RWPE1 (cell line): ENCODE measurements at regions not wholly inside any gene's neighbourhood (a gene's known extent, or its start where the extent isn't known, plus 50 kb on each side); places are given as distances from the start of the nearest gene placed in this dataset.

ENCODE experiments used
- CTCF ChIA-PET: fragments of 350-600 bp; sonication (Branson Sonifier 250); formaldehyde crosslinking; extraction: SDS; loops from one replicate; lab custom pipeline; 2021; lab: Yijun Ruan, JAX
- POLR2A ChIA-PET: fragments of 400-600 bp; formaldehyde crosslinking; extraction: SDS; loops from one replicate; lab custom pipeline; 2020; ENCODE audit warnings: antibody characterized with exemption; ENCODE audit not compliant: low non-redundant PET; lab: Yijun Ruan, JAX
- DNase-seq: peaks from one replicate; pipeline ENCODE4 v3.0.0; 2012; ENCODE audit warnings: low spot score
- H3K27ac ChIP-seq: fragments of 450-650 bp; 2 replicates; pipeline ENCODE4 v1.5.1; 2017
- CTCF ChIP-seq: fragments of 450-650 bp; conservative IDR thresholded peaks from 2 replicates; pipeline ENCODE4 v1.5.1; 2017; ENCODE audit warnings: low read depth, mild to moderate bottlenecking

GRCh38 chr22:49243335-49243734, 584.3 kb downstream of the BRD1 start:
- H3K27ac ChIP-seq, result no peak overlapping the region
- POLR2A ChIA-PET, result no interaction called here
- no peak for DNase-seq
- no peak for TF ChIP-seq CTCF
- CTCF ChIA-PET, result no interaction called here

GRCh38 chr22:49242480-49242879, 585.2 kb downstream of the BRD1 start:
- TF ChIP-seq CTCF, result no peak
- ChIA-PET POLR2A (no interaction called here), CTCF (no interaction called here)
- H3K27ac ChIP-seq, result no peak overlapping the region
- no peak for DNase-seq

- no peak overlapping the region for H3K27ac ChIP-seq
- CTCF ChIA-PET, result no interaction called here
- no peak for TF ChIP-seq CTCF
- POLR2A ChIA-PET, result no interaction called here
- DNase-seq, result no peak
Measured at GRCh38 chr22:49241174-49241851, 586.4 kb downstream of the BRD1 start.

- TF ChIP-seq CTCF, result no peak
- no peak overlapping the region for H3K27ac ChIP-seq
- ChIA-PET POLR2A (no interaction called here), CTCF (no interaction called here)
- no peak for DNase-seq
Measured at GRCh38 chr22:49240472-49240871, 587.2 kb downstream of the BRD1 start.

- CTCF ChIA-PET, result no interaction called here
- TF ChIP-seq CTCF, result no peak
Measured at GRCh38 chr22:49240016-49240380, 587.7 kb downstream of the BRD1 start.

GRCh38 chr22:49239264-49240015, 588.2 kb downstream of the BRD1 start:
- ChIA-PET CTCF (no interaction called here), POLR2A (no interaction called here)
- DNase-seq, result no peak
- no peak overlapping the region for H3K27ac ChIP-seq
- no peak for TF ChIP-seq CTCF

More at GRCh38 chr22:49240016-49240380, 587.7 kb downstream of the BRD1 start:
- H3K27ac ChIP-seq, result no peak overlapping the region
- POLR2A ChIA-PET, result no interaction called here
- no peak for DNase-seq
